Aorta (tissue), 5 donors: ENCODE measurements at regions not wholly inside any gene's neighbourhood (a gene's known extent, or its start where the extent isn't known, plus 50 kb on each side); places are given as distances from the start of the nearest gene placed in this dataset.

Experiments
- ATAC-seq: fragments of 200-7000 bp; cut with Tn5 transposase; one replicate; pipeline ENCODE4 v1.9.1; 2022; ENCODE audit warnings: moderate library complexity; ENCODE audit not compliant: low FRiP score
- DNase-seq, 2 donors: peaks; one replicate each; pipeline ENCODE4 v3.0.0-alpha.2; 2020
- H3K27ac ChIP-seq, 2 donors: one replicate each; pipeline ENCODE4 v1.5.1; 2013; ENCODE audit warnings: low read length in 2 of 2, mild to moderate bottlenecking in 2 of 2, moderate library complexity in 2 of 2, control low read depth in 1 of 2, inconsistent platforms in 1 of 2, low read depth in 1 of 2
- H3K27me3 ChIP-seq, 2 donors: one replicate each; pipeline ENCODE4 v1.6.1; 2013; ENCODE audit warnings: control low read depth in 1 of 2, low read length in 1 of 2, mild to moderate bottlenecking in 1 of 2, moderate library complexity in 1 of 2; ENCODE audit not compliant: insufficient read depth in 2 of 2, control insufficient read depth in 1 of 2
- H3K36me3 ChIP-seq, 2 donors: one replicate each; pipeline ENCODE4 v1.6.1; 2013; ENCODE audit warnings: control low read depth in 1 of 2, low read length in 1 of 2, mild to moderate bottlenecking in 1 of 2; ENCODE audit not compliant: insufficient read depth in 2 of 2, control insufficient read depth in 1 of 2
- H3K4me1 ChIP-seq, 2 donors: one replicate each; pipeline ENCODE4 v1.6.1; 2013; ENCODE audit warnings: low read length in 2 of 2, control low read depth in 1 of 2, mild to moderate bottlenecking in 1 of 2, moderate library complexity in 1 of 2; ENCODE audit not compliant: insufficient read depth in 2 of 2, control insufficient read depth in 1 of 2
- H3K4me3 ChIP-seq, 2 donors: one replicate each; pipeline ENCODE4 v1.5.1; 2013; ENCODE audit warnings: low read length in 2 of 2, control low read depth in 1 of 2, mild to moderate bottlenecking in 1 of 2
- H3K9me3 ChIP-seq: one replicate; pipeline ENCODE4 v1.6.1; 2013; ENCODE audit warnings: mild to moderate bottlenecking, low read length; ENCODE audit not compliant: control insufficient read depth
- WGBS, 2 donors: extraction: QIAGEN DNeasy Blood & Tissue Kit; methylation state at CpG; one replicate each; pipeline ENCODE4 v1.1.7; 2013; 5-methylcytosine and 5-hydroxymethylcytosine counted together
- intact Hi-C, 2 donors: fragments of 100-400 bp; cut with DNase I; formaldehyde crosslinking; loops; one replicate each; pipeline versions ENCODE4 v1.14.2 to v1.15.0; 2022
- donor health status: healthy with polysubstance abuse.
- donor health status: Bipolar disorder and iron deficiency.
- donor health status: DM: no; HTN: no; CAD: no.
- donor health status: DM: no; HTN: no; CAD: no.
- donor health status: DM: yes; HTN: yes; CAD: no.

DNA sequence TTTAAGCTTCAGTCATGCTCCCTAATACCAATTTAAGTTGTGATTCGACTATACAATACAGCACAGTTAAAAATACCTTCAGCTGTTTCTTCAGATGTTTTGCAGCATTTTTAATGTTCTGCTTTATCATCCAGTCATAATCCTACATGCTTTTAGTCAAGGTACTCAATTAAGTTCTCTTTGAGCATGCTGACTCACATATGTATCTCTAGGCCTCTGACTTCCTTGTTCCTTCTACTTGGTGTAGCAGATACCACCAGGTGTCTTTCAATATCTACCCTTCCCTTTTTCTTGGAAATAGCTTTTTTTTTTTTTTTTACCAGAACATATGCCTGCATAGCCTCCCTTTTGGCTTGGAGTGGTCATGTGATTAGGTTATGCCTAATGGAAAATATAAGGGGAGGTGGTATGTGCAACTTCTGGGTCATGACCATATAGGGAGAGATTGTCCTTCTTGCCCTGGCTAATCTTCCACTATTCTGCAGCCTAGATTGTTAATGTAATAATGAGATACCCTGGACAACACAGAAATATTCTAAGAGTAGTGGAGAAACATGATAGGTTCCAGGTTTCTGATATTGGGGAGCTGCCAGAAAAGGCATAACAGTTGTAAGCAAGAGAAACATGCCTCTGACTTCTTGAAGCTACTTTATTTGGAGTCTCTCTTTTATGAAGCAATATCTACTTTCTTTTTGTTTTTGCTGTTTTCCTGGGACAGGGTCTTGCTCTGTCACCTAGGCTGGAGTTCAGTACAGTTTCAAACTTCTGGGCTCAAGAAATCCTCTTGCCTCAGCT lies 737.2 kb upstream of the SLIT2 start:
- Histone ChIP-seq H3K27me3 (no peaks in the 10 kb centered on the region), H3K9me3 (no peaks in the 10 kb centered on the region), H3K4me3 (no peak overlapping the region), H3K4me1 (no peaks in the 10 kb centered on the region), H3K36me3 (no peaks in the 10 kb centered on the region), H3K27ac (no peak overlapping the region)
- ATAC-seq (no peak), DNase-seq (no peak)
- WGBS, 2 donors = 94 to 100% methylated on average over 1 of the region's 1 CpG
- intact Hi-C loops = no loop called here

- Histone ChIP-seq H3K27me3 (no peaks in the 10 kb centered on the region), H3K27ac (no peak overlapping the region), H3K4me3 (no peak overlapping the region), H3K4me1 (no peaks in the 10 kb centered on the region), H3K36me3 (no peaks in the 10 kb centered on the region), H3K9me3 (no peaks in the 10 kb centered on the region)
- no peak for DNase-seq
- WGBS, 2 donors = 65 to 76% methylated on average over 1 of the region's 1 CpG
- intact Hi-C loops = no loop called here
- no peak for ATAC-seq
Observed at GRCh38 chr4:19512086-19512485, 739.6 kb upstream of the SLIT2 start.

DNA sequence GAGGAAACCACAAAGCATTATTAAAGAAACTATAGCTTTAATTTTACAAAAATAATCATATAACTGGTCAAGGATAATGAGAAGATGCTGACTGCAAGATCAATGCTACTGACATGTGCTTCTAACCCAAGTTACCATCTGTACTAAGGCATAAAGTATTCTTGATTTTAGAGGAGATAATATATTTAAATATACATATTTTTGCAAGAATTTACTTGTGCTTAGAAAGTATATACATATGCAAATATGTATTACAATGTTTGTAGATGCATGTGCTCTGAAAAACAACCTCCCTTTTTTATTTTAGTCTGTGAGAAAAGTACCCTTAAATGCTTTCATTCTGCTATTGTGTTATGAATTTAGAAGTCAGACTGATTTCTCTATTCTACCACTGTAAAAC lies 740.7 kb upstream of the SLIT2 start:
- H3K27me3 ChIP-seq = no peaks in the 10 kb centered on the region
- no peaks in the 10 kb centered on the region for H3K36me3 ChIP-seq
- intact Hi-C loops = no loop called here
- ATAC-seq (no peak), DNase-seq (no peak)
- H3K27ac ChIP-seq = no peak overlapping the region
- no peaks in the 10 kb centered on the region for H3K9me3 ChIP-seq
- no peaks in the 10 kb centered on the region for H3K4me1 ChIP-seq
- H3K4me3 ChIP-seq = no peak overlapping the region

DNA sequence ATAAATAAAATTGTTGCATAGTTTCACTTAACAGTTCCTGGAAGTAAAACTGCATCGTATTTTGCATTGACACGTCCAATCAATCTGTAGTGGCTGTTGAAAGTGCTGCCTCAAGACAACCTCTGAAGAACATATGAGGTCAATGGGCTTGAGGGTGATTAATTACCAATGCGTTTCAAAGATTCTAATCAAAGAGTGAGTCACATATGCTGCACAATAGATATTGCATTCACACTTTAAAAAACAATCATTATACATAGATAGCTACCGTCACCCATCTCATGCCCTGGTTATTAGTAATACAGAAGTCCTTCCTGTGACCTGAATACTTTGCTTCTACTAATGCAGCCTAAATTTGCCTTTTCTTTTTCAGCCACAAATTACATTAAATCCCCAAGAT lies 743.3 kb upstream of the SLIT2 start:
- intact Hi-C loops = no loop called here

DNA sequence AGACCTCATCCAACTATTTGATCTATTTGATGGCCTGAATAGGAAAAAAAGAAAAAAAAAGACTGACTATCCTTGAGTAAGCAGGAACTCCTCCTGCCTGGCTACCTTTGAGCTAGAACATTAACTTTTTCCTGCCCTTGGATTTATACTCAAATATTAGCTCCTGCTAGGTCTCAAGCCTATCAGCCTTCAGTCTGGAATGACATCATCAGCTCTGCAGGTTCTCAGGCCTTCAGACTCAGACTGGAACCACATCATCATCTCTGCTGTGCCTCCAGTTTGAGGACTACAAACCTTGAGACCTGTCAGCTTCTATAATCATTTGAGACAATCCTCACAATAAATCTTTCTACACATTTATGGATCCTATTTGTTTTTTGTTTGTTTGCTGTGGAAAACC lies 754.0 kb upstream of the SLIT2 start:
- intact Hi-C loops = no loop called here
- Histone ChIP-seq H3K9me3 (no peaks in the 10 kb centered on the region), H3K27ac (no peak overlapping the region), H3K4me3 (no peak overlapping the region), H3K4me1 (no peaks in the 10 kb centered on the region), H3K27me3 (no peaks in the 10 kb centered on the region), H3K36me3 (no peaks in the 10 kb centered on the region)
- no peak for DNase-seq
- ATAC-seq = no peak

More for the DNA sequence above, 743.3 kb upstream of the SLIT2 start:
- no peak for DNase-seq
- ATAC-seq = no peak
- Histone ChIP-seq H3K9me3 (no peaks in the 10 kb centered on the region), H3K27me3 (no peaks in the 10 kb centered on the region), H3K27ac (no peak overlapping the region), H3K4me1 (no peaks in the 10 kb centered on the region), H3K36me3 (no peaks in the 10 kb centered on the region), H3K4me3 (no peak overlapping the region)
- WGBS, 2 donors = 85 to 89% methylated on average over 4 of the region's 4 CpGs

DNA sequence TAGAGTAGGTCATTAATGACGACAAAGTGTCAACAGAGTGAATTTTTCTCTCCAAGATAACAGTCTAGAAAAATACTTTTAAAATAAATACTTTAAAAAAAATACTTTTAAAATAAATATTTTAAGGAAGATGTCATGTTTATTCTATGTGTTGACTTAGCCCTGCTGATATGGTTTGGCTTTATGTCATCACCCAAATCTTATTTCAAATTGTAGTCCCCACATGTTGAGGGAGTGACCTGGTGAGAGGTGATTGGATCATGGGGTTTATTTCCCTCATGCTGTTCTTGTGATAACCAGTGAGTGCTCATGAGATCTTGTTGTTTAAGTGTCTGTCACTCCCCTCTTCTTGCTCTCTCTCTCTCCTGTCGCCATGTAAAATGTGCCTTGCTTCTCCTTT lies 754.9 kb upstream of the SLIT2 start:
- H3K27ac ChIP-seq = no peak overlapping the region
- no peaks in the 10 kb centered on the region for H3K4me1 ChIP-seq
- no peak overlapping the region for H3K4me3 ChIP-seq
- intact Hi-C loops = no loop called here
- H3K9me3 ChIP-seq = no peaks in the 10 kb centered on the region
- DNase-seq (no peak), ATAC-seq (no peak)
- 55 to 59% methylated on average over 2 of the region's 2 CpGs for WGBS, 2 donors
- no peaks in the 10 kb centered on the region for H3K27me3 ChIP-seq
- no peaks in the 10 kb centered on the region for H3K36me3 ChIP-seq

DNA sequence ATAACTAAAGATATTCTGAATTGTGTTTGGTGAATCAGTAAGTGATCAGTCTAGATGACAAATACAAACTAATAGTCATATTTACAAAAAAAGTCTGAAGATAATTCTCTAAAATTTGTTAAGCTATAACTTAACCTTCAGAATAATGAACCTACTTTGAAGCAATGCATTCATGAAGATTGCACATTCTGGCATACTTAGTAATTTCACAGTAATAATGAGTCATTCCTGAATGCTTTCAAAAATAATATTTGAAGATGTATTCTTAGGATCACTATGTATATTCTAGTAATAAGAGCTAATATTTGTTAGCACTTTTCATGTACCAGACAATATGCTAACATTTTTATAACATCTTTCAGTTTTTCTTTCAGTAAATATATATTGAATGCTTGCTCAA lies 756.7 kb upstream of the SLIT2 start:
- no peaks in the 10 kb centered on the region for H3K36me3 ChIP-seq
- DNase-seq (no peak), ATAC-seq (no peak)
- no peaks in the 10 kb centered on the region for H3K4me1 ChIP-seq
- intact Hi-C loops = no loop called here
- no peaks in the 10 kb centered on the region for H3K9me3 ChIP-seq
- H3K27ac ChIP-seq = no peak overlapping the region
- H3K27me3 ChIP-seq = no peaks in the 10 kb centered on the region
- no peak overlapping the region for H3K4me3 ChIP-seq

DNA sequence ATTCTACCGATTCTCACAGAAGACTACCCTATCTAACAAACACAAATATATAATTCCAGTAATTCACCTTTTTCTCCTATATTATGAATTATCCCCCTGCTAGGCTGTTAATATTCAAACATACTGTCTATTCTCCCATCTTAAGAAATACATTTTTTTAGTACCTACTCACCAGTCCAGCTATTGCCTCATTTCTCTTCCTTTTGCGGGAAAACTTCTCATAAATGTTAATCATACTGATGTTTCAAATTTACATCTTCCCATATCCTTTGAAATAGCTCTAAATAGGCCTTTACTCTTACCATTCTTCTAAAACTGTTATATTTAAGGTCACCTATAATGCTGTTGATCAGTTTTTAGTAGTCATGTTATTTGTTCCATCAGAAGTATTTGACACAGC lies 759.1 kb upstream of the SLIT2 start:
- no peak for DNase-seq
- Histone ChIP-seq H3K4me1 (no peaks in the 10 kb centered on the region), H3K27ac (no peak overlapping the region), H3K27me3 (no peaks in the 10 kb centered on the region), H3K9me3 (no peaks in the 10 kb centered on the region), H3K36me3 (no peaks in the 10 kb centered on the region), H3K4me3 (no peak overlapping the region)
- WGBS, 2 donors = 97 to 98% methylated on average over 2 of the region's 2 CpGs
- intact Hi-C loops = no loop called here
- no peak for ATAC-seq

GRCh38 chr4:19486400-19486799 lies 765.3 kb upstream of the SLIT2 start:
- no peak for ATAC-seq
- H3K27me3 ChIP-seq = no peaks in the 10 kb centered on the region
- H3K9me3 ChIP-seq = no peaks in the 10 kb centered on the region
- intact Hi-C loops = no loop called here
- H3K4me1 ChIP-seq = no peaks in the 10 kb centered on the region
- WGBS, 2 donors = 62 to 69% methylated on average over 3 of the region's 3 CpGs
- no peaks in the 10 kb centered on the region for H3K36me3 ChIP-seq
- no peak for DNase-seq
- no peak overlapping the region for H3K4me3 ChIP-seq
- no peak overlapping the region for H3K27ac ChIP-seq
